ENCODE measurements at regions not wholly inside any gene's neighbourhood (a gene's known extent, or its start where the extent isn't known, plus 50 kb on each side); places are given as distances from the start of the nearest gene placed in this dataset.

DNA sequence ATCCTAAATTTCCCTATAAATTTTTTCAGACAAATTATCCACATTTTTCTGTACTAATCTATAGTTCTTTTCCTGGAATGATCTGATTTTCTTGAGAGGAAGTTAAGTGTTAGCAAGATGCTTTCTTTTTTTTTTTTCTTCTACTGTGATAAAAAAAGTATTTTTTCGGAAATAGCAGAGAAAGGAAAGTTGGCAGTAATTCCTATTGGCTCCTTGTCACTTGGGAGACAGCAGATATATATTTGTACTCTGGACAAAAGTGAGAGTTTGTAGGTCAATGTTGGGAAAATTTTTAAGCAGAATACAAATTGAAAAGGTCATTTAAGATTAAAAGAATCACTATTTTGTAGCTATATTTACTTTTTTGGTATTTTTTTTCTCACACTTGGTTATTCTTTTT, 635.7 kb upstream of the NRXN1 start:
- DNase-seq (ENCODE audit: low read depth in 6 of 9, low spot score in 9 of 9), result no peak
- Histone ChIP-seq H3K4me1 (ENCODE audit: control insufficient read depth in 2 of 2, insufficient read depth in 2 of 2, low read length in 2 of 2) (no peaks in the 10 kb centered on the region), H3K36me3 (ENCODE audit: control insufficient read depth in 2 of 2, insufficient read depth in 2 of 2, low read length in 1 of 2) (no peaks in the 10 kb centered on the region), H3K4me3 (ENCODE audit: low read length in 2 of 2) (no peak overlapping the region), H3K9me3 (ENCODE audit: control insufficient read depth in 2 of 2, insufficient read depth in 1 of 2, low read length in 1 of 2) (no peaks in the 10 kb centered on the region), H3K27me3 (ENCODE audit: control insufficient read depth in 2 of 2, insufficient read depth in 1 of 2, low read length in 1 of 2) (no peaks in the 10 kb centered on the region), H3K27ac (ENCODE audit: low read depth in 1 of 2, low read length in 1 of 2) (no peak overlapping the region)
- 69% methylated on average over 1 of the region's 1 CpG for WGBS

DNA sequence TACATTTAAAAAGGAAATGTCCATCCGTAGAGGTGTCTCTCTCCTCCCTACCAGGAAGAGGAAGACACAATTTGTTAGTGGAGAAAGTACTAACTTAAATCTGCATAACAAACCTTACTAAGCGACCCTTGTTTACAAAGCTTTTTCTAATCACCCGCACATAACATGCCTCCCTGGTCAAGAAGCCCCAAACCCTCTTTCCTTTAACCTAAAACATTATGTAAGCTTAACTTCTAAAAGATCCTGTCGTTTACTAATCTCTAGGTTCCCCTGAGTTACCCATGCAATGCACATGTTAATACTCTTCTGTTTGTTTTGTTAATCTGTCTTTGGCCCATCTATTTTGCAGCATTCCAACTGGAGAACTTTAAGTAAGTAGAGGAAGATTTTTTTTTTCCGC, 630.3 kb upstream of the NRXN1 start:
- no peak for DNase-seq (ENCODE audit: low read depth in 6 of 9, low spot score in 9 of 9)
- 74% methylated on average over 5 of the region's 5 CpGs for WGBS
- H3K9me3 ChIP-seq (ENCODE audit: control insufficient read depth in 2 of 2, insufficient read depth in 1 of 2, low read length in 1 of 2), result no peaks in the 10 kb centered on the region

DNA sequence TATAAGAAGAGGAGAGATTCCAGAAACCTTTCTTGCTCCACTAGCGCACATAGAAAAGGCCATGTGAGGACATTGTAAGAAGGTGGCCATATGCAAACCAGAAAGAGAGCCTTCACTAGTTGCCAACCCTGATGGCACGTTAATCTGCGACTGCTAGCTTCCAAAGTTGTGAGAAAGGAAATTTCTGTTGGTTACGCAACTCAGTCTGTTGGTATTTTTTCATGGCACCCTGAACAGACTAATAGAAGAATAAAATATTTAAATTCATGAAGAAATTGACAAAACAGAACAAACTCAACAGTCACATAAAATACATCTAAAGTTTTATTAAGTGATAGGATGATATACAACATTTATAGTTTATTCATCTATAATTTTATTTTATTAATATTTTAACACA, 625.9 kb upstream of the NRXN1 start:
- WGBS, result 94% methylated on average over 4 of the region's 4 CpGs
- no peaks in the 10 kb centered on the region for H3K27me3 ChIP-seq (ENCODE audit: control insufficient read depth in 2 of 2, insufficient read depth in 1 of 2, low read length in 1 of 2)
- no peak for DNase-seq (ENCODE audit: low read depth in 6 of 9, low spot score in 9 of 9)
- H3K9me3 ChIP-seq (ENCODE audit: control insufficient read depth in 2 of 2, insufficient read depth in 1 of 2, low read length in 1 of 2), result no peaks in the 10 kb centered on the region
- no peaks in the 10 kb centered on the region for H3K4me1 ChIP-seq (ENCODE audit: control insufficient read depth in 2 of 2, insufficient read depth in 2 of 2, low read length in 2 of 2)
- no peaks in the 10 kb centered on the region for H3K36me3 ChIP-seq (ENCODE audit: control insufficient read depth in 2 of 2, insufficient read depth in 2 of 2, low read length in 1 of 2)
- no peak overlapping the region for H3K27ac ChIP-seq (ENCODE audit: low read depth in 1 of 2, low read length in 1 of 2)
- H3K4me3 ChIP-seq (ENCODE audit: low read length in 2 of 2), result no peak overlapping the region

More for the DNA sequence above, 630.3 kb upstream of the NRXN1 start:
- Histone ChIP-seq H3K4me1 (ENCODE audit: control insufficient read depth in 2 of 2, insufficient read depth in 2 of 2, low read length in 2 of 2) (no peaks in the 10 kb centered on the region), H3K36me3 (ENCODE audit: control insufficient read depth in 2 of 2, insufficient read depth in 2 of 2, low read length in 1 of 2) (no peaks in the 10 kb centered on the region), H3K27ac (ENCODE audit: low read depth in 1 of 2, low read length in 1 of 2) (no peak overlapping the region), H3K27me3 (ENCODE audit: control insufficient read depth in 2 of 2, insufficient read depth in 1 of 2, low read length in 1 of 2) (no peaks in the 10 kb centered on the region), H3K4me3 (ENCODE audit: low read length in 2 of 2) (no peak overlapping the region)

DNA sequence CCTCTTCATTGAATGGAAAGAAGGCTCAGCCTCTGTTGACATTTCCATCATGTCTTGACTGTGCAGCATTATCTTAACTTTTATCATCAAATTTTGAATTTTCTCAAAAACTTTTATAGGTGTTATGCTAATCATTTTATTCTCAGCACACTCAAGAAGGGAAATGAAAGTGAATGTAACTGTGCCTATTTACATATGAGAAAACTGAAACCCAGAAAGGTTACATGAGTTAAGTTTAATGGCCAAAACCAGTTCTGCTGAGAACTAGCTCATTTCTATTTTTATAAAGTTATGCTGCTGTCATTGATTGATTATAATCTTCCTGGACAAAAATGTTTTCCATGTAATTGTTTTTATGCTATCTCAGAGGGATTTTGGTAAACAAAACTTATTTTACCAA, 618.8 kb upstream of the NRXN1 start:
- Histone ChIP-seq H3K4me1 (ENCODE audit: control insufficient read depth in 2 of 2, insufficient read depth in 2 of 2, low read length in 2 of 2) (no peaks in the 10 kb centered on the region), H3K27ac (ENCODE audit: low read depth in 1 of 2, low read length in 1 of 2) (no peak overlapping the region), H3K9me3 (ENCODE audit: control insufficient read depth in 2 of 2, insufficient read depth in 1 of 2, low read length in 1 of 2) (no peaks in the 10 kb centered on the region), H3K27me3 (ENCODE audit: control insufficient read depth in 2 of 2, insufficient read depth in 1 of 2, low read length in 1 of 2) (no peaks in the 10 kb centered on the region), H3K4me3 (ENCODE audit: low read length in 2 of 2) (no peak overlapping the region), H3K36me3 (ENCODE audit: control insufficient read depth in 2 of 2, insufficient read depth in 2 of 2, low read length in 1 of 2) (no peaks in the 10 kb centered on the region)
- no peak for DNase-seq (ENCODE audit: low read depth in 6 of 9, low spot score in 9 of 9)

DNA sequence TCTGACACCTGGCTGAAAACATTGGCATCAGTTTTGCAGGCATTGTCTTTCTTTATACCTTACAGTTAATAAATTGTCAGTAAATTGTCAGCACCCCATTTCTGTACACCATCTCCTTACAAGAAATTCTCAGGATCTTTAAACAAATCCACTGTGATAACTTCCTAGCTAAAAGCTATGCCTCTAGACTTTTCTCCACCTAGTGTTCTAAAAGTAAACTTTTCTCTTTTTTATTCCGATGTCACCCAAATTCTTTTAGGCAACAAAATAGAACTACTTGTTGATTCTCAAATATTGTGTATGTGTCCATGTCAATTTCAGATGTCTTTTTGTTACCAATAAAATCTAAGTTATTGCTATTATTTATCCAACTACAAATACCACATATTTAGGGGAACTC, 617.4 kb upstream of the NRXN1 start:
- WGBS, result 95% methylated on average over 1 of the region's 1 CpG
- Histone ChIP-seq H3K9me3 (ENCODE audit: control insufficient read depth in 2 of 2, insufficient read depth in 1 of 2, low read length in 1 of 2) (no peaks in the 10 kb centered on the region), H3K4me3 (ENCODE audit: low read length in 2 of 2) (no peak overlapping the region), H3K4me1 (ENCODE audit: control insufficient read depth in 2 of 2, insufficient read depth in 2 of 2, low read length in 2 of 2) (no peaks in the 10 kb centered on the region), H3K27me3 (ENCODE audit: control insufficient read depth in 2 of 2, insufficient read depth in 1 of 2, low read length in 1 of 2) (no peaks in the 10 kb centered on the region), H3K27ac (ENCODE audit: low read depth in 1 of 2, low read length in 1 of 2) (no peak overlapping the region), H3K36me3 (ENCODE audit: control insufficient read depth in 2 of 2, insufficient read depth in 2 of 2, low read length in 1 of 2) (no peaks in the 10 kb centered on the region)
- DNase-seq (ENCODE audit: low read depth in 6 of 9, low spot score in 9 of 9), result no peak

DNA sequence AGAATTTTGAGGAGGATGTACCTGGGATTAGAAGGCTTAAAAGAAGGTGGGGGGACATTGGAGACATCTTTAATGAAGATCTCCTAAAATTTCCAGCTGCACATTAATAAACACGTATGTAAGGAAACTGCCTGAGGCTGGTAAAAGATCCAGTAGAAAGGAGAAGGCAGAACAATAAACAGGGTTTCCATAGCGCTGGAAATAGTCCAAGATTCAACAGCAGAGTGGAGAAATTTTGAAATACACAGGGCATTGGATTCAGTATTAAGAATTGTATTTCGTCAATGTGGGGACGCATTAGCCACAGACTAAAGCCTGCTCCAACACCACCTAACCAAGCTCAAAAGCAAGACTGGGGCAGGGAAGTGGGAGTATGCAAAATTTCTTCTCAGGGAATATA, 606.9 kb upstream of the NRXN1 start:
- Histone ChIP-seq H3K4me1 (ENCODE audit: control insufficient read depth in 2 of 2, insufficient read depth in 2 of 2, low read length in 2 of 2) (no peaks in the 10 kb centered on the region), H3K4me3 (ENCODE audit: low read length in 2 of 2) (no peak overlapping the region), H3K27ac (ENCODE audit: low read depth in 1 of 2, low read length in 1 of 2) (no peak overlapping the region), H3K9me3 (ENCODE audit: control insufficient read depth in 2 of 2, insufficient read depth in 1 of 2, low read length in 1 of 2) (no peaks in the 10 kb centered on the region), H3K36me3 (ENCODE audit: control insufficient read depth in 2 of 2, insufficient read depth in 2 of 2, low read length in 1 of 2) (no peaks in the 10 kb centered on the region), H3K27me3 (ENCODE audit: control insufficient read depth in 2 of 2, insufficient read depth in 1 of 2, low read length in 1 of 2) (no peaks in the 10 kb centered on the region)
- WGBS, result 89% methylated on average over 4 of the region's 4 CpGs
- DNase-seq (ENCODE audit: low read depth in 6 of 9, low spot score in 9 of 9), result no peak

DNA sequence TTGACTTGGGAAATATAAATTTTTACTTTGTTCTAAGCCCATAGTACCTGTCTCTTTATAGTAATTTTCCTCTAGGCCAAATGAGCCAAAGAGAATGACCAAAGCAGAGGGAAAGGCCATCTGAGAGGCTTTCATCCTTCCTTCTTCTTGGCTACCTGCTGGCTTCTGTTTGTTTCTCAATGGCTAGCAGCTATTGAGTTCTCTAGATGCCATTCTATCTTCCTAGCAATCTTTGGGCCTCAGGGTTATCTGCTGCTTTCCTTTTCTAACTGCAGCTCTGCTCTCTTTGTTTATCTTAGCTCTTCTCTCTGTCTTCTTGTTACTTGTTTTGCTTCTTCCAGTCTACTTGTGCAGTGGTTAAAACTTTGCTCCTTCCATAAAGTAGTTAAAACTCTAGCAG, 601.1 kb upstream of the NRXN1 start:
- Histone ChIP-seq H3K9me3 (ENCODE audit: control insufficient read depth in 2 of 2, insufficient read depth in 1 of 2, low read length in 1 of 2) (peaks cover 0 to 3% of the 10 kb centered on the region in 2 donors), H3K4me1 (ENCODE audit: control insufficient read depth in 2 of 2, insufficient read depth in 2 of 2, low read length in 2 of 2) (no peaks in the 10 kb centered on the region), H3K27ac (ENCODE audit: low read depth in 1 of 2, low read length in 1 of 2) (no peak overlapping the region), H3K27me3 (ENCODE audit: control insufficient read depth in 2 of 2, insufficient read depth in 1 of 2, low read length in 1 of 2) (no peaks in the 10 kb centered on the region), H3K4me3 (ENCODE audit: low read length in 2 of 2) (no peak overlapping the region), H3K36me3 (ENCODE audit: control insufficient read depth in 2 of 2, insufficient read depth in 2 of 2, low read length in 1 of 2) (no peaks in the 10 kb centered on the region)
- no peak for DNase-seq (ENCODE audit: low read depth in 6 of 9, low spot score in 9 of 9)

DNA sequence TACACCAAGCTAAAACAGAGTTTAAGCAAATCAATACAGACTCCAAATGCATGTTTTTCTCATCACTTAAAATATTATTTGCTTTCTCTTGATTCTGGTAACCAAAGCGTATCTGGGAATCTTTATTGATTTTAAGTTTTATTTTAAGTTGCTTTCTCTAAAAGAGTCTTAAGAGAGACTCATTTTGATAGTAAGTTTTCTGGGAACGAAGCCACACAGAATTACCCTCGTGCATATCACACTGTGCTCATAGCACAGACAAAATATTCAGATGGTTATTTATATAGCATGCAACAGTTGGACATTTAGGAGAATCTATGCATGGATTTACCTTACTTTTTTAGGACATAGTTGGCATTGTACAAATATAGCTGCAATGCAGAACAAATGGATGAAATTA, 597.5 kb upstream of the NRXN1 start:
- Histone ChIP-seq H3K4me3 (ENCODE audit: low read length in 2 of 2) (no peak overlapping the region), H3K36me3 (ENCODE audit: control insufficient read depth in 2 of 2, insufficient read depth in 2 of 2, low read length in 1 of 2) (no peaks in the 10 kb centered on the region), H3K4me1 (ENCODE audit: control insufficient read depth in 2 of 2, insufficient read depth in 2 of 2, low read length in 2 of 2) (no peaks in the 10 kb centered on the region), H3K27me3 (ENCODE audit: control insufficient read depth in 2 of 2, insufficient read depth in 1 of 2, low read length in 1 of 2) (no peaks in the 10 kb centered on the region), H3K9me3 (ENCODE audit: control insufficient read depth in 2 of 2, insufficient read depth in 1 of 2, low read length in 1 of 2) (peaks cover 0 to 3% of the 10 kb centered on the region in 2 donors), H3K27ac (ENCODE audit: low read depth in 1 of 2, low read length in 1 of 2) (no peak overlapping the region)
- DNase-seq (ENCODE audit: low read depth in 6 of 9, low spot score in 9 of 9), result no peak
- 86% methylated on average over 3 of the region's 3 CpGs for WGBS

DNA sequence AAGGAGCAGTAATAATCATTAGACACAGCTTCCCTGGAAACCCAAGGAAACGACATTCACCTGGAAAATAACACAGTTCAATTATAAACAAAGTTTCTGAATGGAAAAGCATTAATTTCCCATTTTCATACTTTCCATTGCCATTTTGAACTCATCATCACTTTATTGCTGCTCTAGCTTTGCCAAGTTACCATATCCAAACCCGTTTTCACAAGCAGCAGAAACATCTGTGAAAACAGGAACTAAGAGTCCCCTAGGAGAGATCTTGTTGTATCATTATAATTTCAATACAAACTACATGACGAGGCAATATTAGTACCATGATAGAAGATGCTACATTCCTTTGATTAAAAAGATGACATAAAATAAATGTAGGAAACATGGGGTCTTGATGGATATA, 597.0 kb upstream of the NRXN1 start:
- Histone ChIP-seq H3K4me3 (ENCODE audit: low read length in 2 of 2) (no peak overlapping the region), H3K36me3 (ENCODE audit: control insufficient read depth in 2 of 2, insufficient read depth in 2 of 2, low read length in 1 of 2) (no peaks in the 10 kb centered on the region), H3K9me3 (ENCODE audit: control insufficient read depth in 2 of 2, insufficient read depth in 1 of 2, low read length in 1 of 2) (peaks cover 0 to 3% of the 10 kb centered on the region in 2 donors), H3K4me1 (ENCODE audit: control insufficient read depth in 2 of 2, insufficient read depth in 2 of 2, low read length in 2 of 2) (no peaks in the 10 kb centered on the region), H3K27me3 (ENCODE audit: control insufficient read depth in 2 of 2, insufficient read depth in 1 of 2, low read length in 1 of 2) (no peaks in the 10 kb centered on the region), H3K27ac (ENCODE audit: low read depth in 1 of 2, low read length in 1 of 2) (no peak overlapping the region)
- WGBS, result 63% methylated on average over 3 of the region's 3 CpGs
- no peak for DNase-seq (ENCODE audit: low read depth in 6 of 9, low spot score in 9 of 9)

DNA sequence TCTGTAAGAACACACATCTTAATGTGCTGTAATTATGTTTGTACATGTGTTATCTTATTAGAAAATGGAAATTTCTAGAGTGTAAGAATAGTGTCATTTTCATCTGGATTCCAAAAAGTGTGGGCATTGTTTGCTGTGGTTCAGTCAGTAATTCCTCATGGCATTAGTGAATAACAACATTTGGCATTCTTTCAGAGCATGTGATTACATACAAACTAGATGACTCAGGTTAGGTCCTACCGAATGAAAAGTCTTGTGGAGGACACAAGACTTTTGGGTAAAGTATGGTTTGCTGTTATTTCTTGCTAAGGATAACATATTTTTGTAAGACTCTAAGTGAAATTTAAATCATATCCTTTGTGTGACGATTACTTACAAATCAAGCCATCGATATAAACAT, 593.1 kb upstream of the NRXN1 start:
- Histone ChIP-seq H3K36me3 (ENCODE audit: control insufficient read depth in 2 of 2, insufficient read depth in 2 of 2, low read length in 1 of 2) (no peaks in the 10 kb centered on the region), H3K4me1 (ENCODE audit: control insufficient read depth in 2 of 2, insufficient read depth in 2 of 2, low read length in 2 of 2) (no peaks in the 10 kb centered on the region), H3K27me3 (ENCODE audit: control insufficient read depth in 2 of 2, insufficient read depth in 1 of 2, low read length in 1 of 2) (no peaks in the 10 kb centered on the region), H3K4me3 (ENCODE audit: low read length in 2 of 2) (no peak overlapping the region), H3K27ac (ENCODE audit: low read depth in 1 of 2, low read length in 1 of 2) (no peak overlapping the region), H3K9me3 (ENCODE audit: control insufficient read depth in 2 of 2, insufficient read depth in 1 of 2, low read length in 1 of 2) (peaks cover 0 to 3% of the 10 kb centered on the region in 2 donors)
- 91% methylated on average over 3 of the region's 3 CpGs for WGBS
- no peak for DNase-seq (ENCODE audit: low read depth in 6 of 9, low spot score in 9 of 9)
